ENCODE measurements at regions not wholly inside any gene's neighbourhood (a gene's known extent, or its start where the extent isn't known, plus 50 kb on each side); places are given as distances from the start of the nearest gene placed in this dataset.

DNA sequence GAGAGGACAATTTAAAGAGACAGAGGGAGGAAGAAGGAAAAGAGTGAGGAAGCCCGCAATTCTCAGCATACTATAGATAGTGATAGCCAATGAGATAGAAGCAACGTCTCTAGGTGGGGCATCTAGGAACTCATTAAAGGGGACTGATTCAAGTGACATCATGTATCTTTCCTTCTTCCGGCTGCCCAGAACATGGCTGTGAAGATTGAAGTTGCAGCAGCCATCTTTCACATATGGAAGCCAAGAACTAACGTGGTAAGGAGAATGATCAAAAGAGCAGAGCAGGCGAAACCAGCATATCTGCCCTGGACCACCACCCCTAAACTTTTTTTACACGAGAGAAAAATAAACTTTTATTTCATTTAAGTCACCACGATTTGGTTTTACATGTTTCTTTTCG is 133.8 kb downstream of the DDX53 start:
- TF ChIP-seq, protein P1, sequence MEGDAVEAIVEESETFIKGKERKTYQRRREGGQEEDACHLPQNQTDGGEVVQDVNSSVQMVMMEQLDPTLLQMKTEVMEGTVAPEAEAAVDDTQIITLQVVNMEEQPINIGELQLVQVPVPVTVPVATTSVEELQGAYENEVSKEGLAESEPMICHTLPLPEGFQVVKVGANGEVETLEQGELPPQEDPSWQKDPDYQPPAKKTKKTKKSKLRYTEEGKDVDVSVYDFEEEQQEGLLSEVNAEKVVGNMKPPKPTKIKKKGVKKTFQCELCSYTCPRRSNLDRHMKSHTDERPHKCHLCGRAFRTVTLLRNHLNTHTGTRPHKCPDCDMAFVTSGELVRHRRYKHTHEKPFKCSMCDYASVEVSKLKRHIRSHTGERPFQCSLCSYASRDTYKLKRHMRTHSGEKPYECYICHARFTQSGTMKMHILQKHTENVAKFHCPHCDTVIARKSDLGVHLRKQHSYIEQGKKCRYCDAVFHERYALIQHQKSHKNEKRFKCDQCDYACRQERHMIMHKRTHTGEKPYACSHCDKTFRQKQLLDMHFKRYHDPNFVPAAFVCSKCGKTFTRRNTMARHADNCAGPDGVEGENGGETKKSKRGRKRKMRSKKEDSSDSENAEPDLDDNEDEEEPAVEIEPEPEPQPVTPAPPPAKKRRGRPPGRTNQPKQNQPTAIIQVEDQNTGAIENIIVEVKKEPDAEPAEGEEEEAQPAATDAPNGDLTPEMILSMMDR (IDR thresholded peaks at IDR 0.05) = no peak
- no peak for TF ChIP-seq POLR2A (IDR thresholded peaks at IDR 0.05)
